H1 (cell line): ENCODE measurements at regions not wholly inside any gene's neighbourhood (a gene's known extent, or its start where the extent isn't known, plus 50 kb on each side); places are given as distances from the start of the nearest gene placed in this dataset.

Source experiments
- BACH1 ChIP-seq: IDR thresholded peaks from 2 replicates; pipeline ENCODE4 v1.6.1; 2012; ENCODE audit warnings: low read length, improper control_type of control experiment
- YY1 ChIP-seq: IDR thresholded peaks from 2 replicates; pipeline ENCODE4 v1.6.1; 2011; ENCODE audit warnings: low read depth, mild to moderate bottlenecking, low read length
- TF ChIP-seq, protein P1 (sequence below): fragments of 300-600 bp; sonication (generic); IDR thresholded peaks from 2 replicates; pipeline ENCODE4 v1.7.1; 2012; ENCODE audit warnings: low read length, moderate library complexity, mild to moderate bottlenecking, inconsistent platforms; ENCODE audit not compliant: insufficient replicate concordance

DNA sequence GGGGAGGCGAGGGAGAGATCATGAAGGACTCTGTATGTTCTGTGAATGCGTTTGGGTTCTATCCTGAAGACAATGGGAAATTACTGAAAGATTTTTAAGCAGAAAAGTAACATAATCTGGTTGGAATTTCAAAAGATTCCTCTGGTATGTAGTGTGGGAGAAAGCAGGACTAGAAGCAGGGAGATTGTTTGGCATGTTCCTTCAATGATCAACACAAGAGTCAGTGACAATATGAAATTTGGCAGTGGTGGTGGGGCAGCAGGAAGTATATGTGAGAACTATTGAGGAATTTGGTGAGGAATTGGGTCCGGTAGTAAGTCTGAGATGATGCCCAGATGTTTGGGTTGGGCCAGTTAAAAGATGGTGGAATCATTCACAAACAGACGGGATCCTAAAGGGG lies 348.7 kb downstream of the CD83 start (continued):
- TF ChIP-seq, protein P1, sequence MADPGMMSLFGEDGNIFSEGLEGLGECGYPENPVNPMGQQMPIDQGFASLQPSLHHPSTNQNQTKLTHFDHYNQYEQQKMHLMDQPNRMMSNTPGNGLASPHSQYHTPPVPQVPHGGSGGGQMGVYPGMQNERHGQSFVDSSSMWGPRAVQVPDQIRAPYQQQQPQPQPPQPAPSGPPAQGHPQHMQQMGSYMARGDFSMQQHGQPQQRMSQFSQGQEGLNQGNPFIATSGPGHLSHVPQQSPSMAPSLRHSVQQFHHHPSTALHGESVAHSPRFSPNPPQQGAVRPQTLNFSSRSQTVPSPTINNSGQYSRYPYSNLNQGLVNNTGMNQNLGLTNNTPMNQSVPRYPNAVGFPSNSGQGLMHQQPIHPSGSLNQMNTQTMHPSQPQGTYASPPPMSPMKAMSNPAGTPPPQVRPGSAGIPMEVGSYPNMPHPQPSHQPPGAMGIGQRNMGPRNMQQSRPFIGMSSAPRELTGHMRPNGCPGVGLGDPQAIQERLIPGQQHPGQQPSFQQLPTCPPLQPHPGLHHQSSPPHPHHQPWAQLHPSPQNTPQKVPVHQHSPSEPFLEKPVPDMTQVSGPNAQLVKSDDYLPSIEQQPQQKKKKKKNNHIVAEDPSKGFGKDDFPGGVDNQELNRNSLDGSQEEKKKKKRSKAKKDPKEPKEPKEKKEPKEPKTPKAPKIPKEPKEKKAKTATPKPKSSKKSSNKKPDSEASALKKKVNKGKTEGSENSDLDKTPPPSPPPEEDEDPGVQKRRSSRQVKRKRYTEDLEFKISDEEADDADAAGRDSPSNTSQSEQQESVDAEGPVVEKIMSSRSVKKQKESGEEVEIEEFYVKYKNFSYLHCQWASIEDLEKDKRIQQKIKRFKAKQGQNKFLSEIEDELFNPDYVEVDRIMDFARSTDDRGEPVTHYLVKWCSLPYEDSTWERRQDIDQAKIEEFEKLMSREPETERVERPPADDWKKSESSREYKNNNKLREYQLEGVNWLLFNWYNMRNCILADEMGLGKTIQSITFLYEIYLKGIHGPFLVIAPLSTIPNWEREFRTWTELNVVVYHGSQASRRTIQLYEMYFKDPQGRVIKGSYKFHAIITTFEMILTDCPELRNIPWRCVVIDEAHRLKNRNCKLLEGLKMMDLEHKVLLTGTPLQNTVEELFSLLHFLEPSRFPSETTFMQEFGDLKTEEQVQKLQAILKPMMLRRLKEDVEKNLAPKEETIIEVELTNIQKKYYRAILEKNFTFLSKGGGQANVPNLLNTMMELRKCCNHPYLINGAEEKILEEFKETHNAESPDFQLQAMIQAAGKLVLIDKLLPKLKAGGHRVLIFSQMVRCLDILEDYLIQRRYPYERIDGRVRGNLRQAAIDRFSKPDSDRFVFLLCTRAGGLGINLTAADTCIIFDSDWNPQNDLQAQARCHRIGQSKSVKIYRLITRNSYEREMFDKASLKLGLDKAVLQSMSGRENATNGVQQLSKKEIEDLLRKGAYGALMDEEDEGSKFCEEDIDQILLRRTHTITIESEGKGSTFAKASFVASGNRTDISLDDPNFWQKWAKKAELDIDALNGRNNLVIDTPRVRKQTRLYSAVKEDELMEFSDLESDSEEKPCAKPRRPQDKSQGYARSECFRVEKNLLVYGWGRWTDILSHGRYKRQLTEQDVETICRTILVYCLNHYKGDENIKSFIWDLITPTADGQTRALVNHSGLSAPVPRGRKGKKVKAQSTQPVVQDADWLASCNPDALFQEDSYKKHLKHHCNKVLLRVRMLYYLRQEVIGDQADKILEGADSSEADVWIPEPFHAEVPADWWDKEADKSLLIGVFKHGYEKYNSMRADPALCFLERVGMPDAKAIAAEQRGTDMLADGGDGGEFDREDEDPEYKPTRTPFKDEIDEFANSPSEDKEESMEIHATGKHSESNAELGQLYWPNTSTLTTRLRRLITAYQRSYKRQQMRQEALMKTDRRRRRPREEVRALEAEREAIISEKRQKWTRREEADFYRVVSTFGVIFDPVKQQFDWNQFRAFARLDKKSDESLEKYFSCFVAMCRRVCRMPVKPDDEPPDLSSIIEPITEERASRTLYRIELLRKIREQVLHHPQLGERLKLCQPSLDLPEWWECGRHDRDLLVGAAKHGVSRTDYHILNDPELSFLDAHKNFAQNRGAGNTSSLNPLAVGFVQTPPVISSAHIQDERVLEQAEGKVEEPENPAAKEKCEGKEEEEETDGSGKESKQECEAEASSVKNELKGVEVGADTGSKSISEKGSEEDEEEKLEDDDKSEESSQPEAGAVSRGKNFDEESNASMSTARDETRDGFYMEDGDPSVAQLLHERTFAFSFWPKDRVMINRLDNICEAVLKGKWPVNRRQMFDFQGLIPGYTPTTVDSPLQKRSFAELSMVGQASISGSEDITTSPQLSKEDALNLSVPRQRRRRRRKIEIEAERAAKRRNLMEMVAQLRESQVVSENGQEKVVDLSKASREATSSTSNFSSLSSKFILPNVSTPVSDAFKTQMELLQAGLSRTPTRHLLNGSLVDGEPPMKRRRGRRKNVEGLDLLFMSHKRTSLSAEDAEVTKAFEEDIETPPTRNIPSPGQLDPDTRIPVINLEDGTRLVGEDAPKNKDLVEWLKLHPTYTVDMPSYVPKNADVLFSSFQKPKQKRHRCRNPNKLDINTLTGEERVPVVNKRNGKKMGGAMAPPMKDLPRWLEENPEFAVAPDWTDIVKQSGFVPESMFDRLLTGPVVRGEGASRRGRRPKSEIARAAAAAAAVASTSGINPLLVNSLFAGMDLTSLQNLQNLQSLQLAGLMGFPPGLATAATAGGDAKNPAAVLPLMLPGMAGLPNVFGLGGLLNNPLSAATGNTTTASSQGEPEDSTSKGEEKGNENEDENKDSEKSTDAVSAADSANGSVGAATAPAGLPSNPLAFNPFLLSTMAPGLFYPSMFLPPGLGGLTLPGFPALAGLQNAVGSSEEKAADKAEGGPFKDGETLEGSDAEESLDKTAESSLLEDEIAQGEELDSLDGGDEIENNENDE = no peak
- TF ChIP-seq BACH1 (no peak), YY1 (no peak)
